Gastrocnemius medialis (tissue), 4 donors: ENCODE measurements at regions not wholly inside any gene's neighbourhood (a gene's known extent, or its start where the extent isn't known, plus 50 kb on each side); places are given as distances from the start of the nearest gene placed in this dataset.

Experiments used
- POLR2A ChIP-seq, 2 donors: fragments of 450-650 bp; IDR thresholded peaks; one replicate each; pipeline ENCODE4 v1.6.1; 2017; ENCODE audit warnings: antibody characterized with exemption in 2 of 2, mild to moderate bottlenecking in 2 of 2, moderate library complexity in 2 of 2
- TF ChIP-seq, protein P1 (sequence below), 5 experiments: fragments of 450-650 bp in 3 of 5; fragments of 200-600 bp in 2 of 5; sonication (generic) in 2 of 5; IDR thresholded peaks in 4 of 5; conservative IDR thresholded peaks in 1 of 5; 1 replicate in 4 of 5; 2 replicates in 1 of 5; pipeline ENCODE4 v1.5.1; 2016 to 2019; ENCODE audit warnings: antibody characterized with exemption in 5 of 5, mild to moderate bottlenecking in 3 of 5, moderate library complexity in 3 of 5

DNA sequence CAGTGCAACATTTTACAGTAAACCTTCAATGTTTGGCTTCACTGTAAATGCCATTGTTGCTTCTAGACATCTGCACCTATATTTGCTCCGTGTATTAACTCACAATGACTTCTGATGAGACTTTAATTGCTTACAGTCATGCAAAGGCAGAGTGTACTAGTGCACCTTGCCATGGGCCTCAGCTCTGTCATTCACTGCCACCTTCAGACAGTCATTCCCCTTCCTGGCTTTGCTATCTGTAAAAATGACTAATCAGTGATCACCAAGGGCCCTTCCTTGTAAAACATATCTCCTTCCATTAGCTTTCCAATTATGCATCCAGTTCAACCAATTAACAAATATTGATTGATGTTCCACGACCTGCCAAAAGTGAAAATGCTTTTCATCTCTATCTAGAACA lies 120.3 kb downstream of the ARRDC4 start:
- TF ChIP-seq, protein P1, sequence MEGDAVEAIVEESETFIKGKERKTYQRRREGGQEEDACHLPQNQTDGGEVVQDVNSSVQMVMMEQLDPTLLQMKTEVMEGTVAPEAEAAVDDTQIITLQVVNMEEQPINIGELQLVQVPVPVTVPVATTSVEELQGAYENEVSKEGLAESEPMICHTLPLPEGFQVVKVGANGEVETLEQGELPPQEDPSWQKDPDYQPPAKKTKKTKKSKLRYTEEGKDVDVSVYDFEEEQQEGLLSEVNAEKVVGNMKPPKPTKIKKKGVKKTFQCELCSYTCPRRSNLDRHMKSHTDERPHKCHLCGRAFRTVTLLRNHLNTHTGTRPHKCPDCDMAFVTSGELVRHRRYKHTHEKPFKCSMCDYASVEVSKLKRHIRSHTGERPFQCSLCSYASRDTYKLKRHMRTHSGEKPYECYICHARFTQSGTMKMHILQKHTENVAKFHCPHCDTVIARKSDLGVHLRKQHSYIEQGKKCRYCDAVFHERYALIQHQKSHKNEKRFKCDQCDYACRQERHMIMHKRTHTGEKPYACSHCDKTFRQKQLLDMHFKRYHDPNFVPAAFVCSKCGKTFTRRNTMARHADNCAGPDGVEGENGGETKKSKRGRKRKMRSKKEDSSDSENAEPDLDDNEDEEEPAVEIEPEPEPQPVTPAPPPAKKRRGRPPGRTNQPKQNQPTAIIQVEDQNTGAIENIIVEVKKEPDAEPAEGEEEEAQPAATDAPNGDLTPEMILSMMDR (IDR thresholded peaks at IDR 0.05 in 4 of 5, conservative IDR thresholded peaks at IDR 0.05 in 1 of 5), result no peak
- TF ChIP-seq POLR2A (IDR thresholded peaks at IDR 0.05), result no peak
